Stimulated activated CD8-positive, alpha-beta memory T cell treated with anti-CD3 and anti-CD28 coated beads, Interleukin-7, amount 100 ng/mL, for 48 hours (primary cell): ENCODE measurements at regions not wholly inside any gene's neighbourhood (a gene's known extent, or its start where the extent isn't known, plus 50 kb on each side); places are given as distances from the start of the nearest gene placed in this dataset.

Source experiments
- DNase-seq, 2 donors: peaks; one replicate each; pipeline ENCODE4 v3.0.0-alpha.2; 2020; ENCODE audit warnings: low read depth in 1 of 2; ENCODE audit errors: extremely low read depth in 1 of 2

DNA sequence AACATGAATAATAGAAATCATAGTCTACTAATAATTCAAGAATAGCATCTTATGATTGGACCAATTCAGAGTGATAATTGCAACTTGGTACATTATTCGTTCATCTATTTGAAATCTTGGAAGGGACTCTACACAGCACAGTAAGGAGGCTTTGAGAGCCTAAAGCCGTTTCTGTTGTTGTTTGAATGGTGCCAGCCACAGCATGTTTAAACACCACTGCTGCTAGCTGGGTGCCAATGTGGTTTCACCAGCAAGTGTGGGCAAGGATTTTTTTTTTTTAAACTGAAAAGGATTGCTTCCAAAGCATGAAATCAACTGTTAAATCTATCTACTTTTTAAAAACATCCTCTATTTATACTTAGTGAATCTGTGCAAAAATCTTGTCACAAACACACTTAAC is 253.9 kb upstream of the MAP3K1 start:
- DNase-seq = no peak

DNA sequence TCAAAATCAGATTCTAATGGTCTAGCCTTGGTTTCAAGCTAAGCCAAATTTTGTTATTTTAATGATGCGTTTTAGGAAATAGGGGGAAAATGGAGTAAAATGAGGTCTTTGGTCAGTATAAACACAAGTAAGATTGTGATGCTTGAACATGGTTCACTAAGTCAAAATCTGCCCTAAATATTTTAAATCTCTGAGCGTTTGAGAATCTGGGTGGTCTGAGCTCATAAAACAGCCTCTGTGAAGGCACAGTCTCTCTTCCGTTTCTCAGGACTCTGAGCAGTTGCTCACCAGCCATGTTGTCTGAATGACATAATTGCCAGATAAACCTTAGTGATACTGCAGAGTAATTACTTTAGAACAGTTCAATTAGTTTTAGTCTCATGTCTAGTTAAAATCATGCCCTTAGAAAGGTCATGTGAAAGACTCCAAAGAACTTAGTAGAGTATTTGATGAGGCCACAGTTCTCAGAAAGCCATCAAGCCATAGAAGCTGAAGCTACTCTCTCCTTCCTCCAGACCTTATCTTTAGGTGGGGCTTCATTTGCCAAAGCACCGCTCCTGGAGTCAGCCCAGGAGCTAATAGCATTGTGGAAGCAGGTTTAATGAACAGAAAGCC is 257.1 kb upstream of the MAP3K1 start:
- DNase-seq = no peak

DNA sequence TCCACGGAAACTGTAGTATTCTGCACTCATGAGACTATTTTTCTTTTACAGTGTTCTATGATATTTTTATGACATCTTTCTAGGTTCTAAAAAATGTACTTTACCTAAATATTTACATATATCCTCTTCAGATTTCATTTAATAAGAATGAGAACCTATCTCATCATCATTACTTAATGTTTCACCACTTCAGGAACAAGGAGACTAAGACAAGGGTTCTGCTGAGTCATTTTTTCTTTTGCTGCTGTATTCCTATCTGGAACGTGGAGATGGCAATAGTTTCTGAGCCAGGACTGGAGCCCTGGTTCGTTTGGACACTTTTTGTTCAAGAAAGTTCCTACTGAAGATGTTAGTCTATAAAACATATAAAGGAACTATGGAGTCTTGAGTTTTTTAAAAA is 258.2 kb upstream of the MAP3K1 start:
- DNase-seq = no peak

DNA sequence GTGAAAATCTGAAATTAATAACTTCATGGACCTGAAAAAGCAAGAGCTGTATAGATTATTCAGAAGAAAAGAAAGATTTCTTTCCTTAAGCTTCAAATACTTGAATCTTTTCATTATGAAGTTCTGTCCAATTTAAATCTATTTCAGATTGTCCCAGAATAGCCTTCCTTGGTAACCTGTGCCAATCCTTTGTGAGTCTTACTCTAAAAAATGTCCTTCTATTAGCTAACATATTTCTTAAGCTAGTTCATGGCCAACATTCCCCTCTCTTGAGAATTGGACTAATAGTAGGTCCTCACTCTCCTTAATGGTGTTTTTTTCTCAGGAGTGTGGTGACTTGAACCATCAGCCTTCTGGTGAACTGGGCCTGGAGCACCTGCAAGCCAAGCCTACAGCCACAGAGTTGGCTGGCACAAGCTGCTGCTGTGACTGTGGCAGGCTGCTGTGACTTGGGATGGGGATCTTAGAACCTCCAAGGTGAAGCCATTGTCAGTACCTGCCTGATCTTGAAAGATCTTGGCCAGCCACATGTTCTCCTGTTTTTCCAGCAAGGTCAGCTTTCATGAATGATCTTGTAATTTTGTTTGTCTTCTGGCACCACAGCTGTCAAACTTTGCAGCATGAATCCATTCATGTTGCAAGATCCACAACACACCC is 262.6 kb upstream of the MAP3K1 start:
- no peak for DNase-seq

DNA sequence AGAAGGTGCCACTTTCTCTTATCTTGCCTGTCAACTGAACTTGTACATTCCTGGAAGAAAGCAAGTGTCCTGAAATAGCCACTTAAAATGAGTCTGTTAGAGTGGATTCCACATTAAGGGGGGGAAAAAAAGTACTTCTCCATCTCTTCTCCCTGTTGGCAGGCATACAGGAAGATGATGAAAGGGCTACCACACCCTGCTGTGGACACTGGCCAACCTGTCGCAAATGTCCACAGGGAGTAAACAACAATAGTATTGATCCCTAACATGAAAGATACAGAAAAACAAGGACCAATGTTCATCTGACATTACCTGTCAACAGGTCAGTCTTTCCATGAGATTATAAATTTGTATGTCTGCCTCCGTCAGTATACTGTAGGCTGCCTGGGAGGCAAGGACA is 265.1 kb upstream of the MAP3K1 start:
- no peak for DNase-seq

DNA sequence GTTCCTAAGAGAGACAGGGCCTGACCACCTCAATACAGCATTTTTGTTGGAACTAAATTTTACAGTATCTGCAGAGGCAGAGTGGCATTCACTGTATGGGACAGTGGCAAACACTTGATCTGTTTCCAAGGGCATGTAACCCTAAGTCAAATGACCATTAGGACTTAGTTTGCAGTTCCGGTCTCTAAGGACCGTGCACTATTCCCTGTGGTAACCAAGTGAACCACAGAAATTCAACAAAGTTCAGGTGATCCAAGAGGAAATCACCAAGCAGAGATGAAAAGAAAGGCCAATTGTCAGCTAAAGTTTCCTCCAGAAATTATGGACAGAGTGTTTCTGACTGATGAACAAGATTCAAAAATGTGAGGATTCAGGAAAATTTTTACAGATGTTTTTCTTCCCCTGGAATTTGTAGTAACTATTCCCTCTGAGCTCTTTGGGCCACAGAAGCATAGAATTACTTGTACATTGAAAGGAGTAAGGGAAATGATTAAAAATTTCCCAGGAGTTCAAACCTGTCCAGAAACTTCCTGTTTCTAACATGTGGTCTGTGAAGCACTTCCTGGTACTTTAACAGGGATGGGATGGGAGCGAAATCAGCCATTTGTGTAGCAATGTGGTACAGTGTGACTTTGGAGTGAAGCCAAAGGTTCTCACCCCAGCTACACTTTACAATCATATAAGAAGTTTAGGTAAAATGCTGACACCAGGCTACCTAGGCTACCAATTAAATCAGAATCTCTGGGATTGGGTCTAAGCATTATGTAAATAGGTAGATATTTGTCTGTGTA is 266.1 kb upstream of the MAP3K1 start:
- no peak for DNase-seq

DNA sequence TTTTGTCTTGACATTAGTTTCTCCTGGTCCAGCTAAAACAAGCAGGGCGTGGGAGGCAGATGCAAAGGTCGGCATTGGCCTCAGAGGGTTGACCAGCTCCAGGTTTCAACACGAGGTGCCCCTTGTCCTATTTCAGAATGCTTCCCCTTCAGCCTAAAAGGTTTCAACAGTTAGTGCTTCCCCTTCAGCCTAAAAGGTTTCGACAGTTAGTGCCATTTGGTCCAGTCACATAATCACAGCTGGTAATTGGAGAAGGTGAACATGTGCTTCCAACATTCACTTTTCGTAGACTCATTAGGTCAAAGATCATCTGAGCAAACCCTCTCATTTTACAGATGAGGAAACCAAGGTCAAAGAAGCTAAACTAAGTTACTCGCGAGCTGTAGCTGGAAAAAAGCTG is 270.3 kb upstream of the MAP3K1 start:
- DNase-seq = no peak

DNA sequence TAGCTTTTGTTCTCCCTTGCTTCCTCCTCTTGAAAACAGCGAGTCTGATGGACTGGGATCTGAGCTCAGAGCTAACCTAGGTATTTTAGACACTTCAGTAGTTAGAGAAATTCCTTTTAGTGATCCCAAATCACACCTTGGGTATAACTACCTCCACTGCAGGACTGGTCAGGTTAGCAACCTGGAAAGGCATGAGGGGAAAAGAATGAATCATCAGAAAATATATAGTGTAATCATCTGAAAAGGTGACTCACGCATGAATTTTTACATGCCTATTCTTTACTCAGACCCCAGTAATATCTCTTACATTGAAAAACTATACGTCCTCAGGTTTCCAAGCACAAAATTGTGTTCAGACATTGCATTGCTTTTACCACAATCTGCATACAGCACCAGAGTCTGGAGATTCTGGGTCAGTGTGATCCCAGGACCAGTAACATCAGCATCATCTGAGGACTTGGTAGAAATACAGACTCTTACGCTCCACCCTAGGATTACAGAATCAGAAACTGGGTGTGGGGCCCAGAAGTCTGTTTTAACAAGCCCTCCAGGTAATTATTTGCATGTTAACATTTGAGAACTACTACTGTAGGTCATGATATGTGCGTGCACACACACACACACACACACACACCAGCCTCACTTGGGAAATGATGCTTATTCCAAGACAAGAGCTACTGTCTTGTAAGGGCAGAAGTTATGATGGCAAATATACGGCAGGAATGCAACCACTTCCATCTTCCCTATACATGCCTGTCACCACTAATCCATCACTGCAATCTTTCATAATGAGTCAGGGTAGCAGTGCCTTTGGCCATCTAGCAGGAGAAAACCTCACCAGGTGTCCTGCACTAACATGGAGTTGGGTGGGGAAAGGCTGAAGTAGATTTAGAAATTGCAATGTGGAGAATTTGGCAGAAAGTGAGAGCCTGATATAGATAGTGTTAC is 271.6 kb upstream of the MAP3K1 start:
- DNase-seq = no peak

DNA sequence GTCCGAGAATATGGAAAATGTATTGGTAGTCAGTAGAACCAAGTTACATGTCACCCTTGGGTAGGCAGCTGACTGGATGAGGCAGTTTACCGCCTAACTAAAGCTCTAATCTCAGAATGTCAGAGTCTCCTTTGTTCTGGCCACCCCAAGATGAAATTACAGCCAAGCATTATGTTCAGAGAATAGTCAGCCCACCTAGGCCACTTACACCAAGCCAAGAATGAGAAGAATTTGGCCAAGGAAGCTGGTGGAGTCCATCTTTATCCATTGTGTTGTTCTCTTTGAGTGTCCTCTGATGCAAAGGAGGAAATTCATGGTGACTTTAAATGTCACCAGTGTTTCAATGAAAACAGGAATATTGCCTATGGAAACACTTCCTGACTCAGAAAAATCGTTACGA is 275.1 kb upstream of the MAP3K1 start:
- DNase-seq = no peak

DNA sequence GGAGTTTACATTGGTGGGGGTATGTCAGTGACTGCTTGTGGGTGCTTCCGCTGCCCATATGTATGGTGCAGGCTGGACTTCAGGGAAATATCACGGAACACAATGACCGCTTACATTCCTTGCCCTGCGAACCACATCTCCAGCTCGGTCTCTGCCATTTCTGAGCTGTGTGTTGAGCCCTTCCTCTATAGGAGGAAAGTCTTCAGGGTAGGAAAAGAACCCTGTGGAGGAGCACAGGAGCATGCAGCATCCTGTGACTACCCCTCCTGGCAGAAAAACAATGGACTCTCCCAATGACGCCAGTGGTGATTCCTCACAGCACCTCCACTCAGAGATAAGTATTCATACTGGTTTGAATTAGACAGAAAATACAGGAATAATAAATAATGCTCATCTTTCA is 276.8 kb upstream of the MAP3K1 start:
- DNase-seq = no peak

DNA sequence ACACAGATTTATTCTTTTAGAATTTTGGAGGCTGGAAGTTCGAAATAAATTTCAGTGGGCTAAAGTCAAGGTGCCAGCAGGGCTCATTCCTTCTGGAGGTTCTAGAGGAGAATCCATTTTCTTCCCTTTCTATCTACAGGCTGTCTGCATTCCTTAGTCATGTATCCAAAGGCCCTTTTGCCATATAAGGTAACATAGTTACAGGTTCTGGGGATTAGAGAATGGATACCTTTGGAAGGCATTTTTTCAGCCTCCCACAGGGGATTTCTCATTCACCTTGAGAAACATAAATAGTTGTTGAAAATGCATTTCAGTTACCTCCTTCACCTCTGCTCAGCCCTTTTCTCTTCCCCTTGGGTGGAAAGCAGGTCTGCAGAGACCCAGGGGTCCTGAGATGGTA is 280.0 kb upstream of the MAP3K1 start:
- DNase-seq = no peak

DNA sequence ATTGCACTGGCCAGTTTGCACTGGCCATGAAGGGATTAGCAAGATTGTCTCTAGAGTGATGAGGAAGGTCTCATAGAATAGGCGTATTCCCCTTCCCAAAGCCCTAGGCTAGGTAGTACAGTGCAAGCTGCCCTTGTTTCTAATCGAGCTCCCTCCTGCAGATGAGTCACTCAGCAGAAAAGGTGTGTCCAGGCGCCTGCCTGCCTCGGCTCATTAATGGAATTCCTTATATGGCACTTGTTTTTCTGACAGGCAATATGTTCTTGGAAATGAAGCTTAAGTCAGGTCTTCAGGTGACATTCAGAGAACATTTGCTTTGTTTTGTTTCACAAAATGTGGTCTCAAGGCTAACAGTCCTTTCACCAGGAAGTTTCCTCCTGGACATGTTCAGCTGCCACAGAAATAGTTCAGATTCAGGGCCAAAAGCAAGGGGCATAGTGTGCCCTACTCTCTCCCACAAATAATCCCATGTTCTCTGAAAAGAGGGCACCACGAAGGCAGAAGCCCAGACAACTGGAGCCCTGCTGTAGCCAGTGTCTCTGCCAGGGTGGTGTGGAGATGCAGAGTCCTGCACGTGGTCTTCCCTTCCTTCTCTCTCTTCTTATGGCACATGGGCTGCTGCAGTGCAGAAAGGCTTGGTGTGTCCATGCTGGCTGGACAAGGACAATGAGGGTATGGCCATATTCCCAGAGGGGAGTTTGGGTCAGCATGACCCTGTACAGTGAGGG is 281.1 kb upstream of the MAP3K1 start:
- DNase-seq = no peak

DNA sequence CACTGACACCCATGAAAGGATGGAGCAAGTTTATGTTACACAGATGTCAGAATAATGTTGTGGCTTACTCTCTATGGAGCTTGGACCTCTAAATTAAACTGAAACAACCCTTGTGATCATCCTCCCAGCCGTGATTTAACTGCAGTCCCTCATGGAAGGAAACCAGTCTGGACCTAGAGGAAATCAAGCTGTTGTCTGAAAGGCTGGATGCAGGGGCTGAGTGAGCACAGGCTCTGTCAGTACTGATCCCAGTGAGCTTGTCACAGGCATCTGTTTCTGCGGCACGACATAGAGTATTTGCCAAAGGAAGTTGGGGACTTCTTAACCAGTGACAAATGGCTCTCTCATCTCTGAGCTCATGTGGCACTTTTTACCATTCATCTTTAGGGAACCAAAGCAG is 282.9 kb upstream of the MAP3K1 start:
- DNase-seq = no peak

DNA sequence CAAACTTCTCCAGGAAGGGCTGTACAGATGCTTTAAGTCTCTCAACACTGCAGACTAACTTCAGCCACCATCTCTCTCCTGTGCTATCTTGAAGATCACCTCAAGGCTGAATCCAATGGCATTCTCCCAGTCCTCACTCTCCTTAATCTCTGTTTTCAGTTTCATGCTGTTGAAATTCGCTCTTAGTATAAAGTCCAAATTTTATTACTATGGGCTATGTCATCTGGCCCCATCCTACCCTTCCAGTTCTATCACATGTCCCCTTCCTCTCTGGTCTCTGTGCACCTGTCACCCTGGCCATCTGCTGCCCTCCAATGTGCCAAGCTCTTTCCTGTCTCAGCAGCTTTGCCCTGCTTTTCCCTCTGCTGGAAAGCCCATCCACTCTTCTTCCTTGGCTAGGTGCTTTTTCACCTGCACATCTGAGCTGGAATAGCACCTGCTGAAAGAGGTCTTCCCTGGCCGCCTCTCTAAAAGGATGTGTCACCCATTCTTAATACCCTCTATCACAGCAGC is 284.7 kb upstream of the MAP3K1 start:
- no peak for DNase-seq

DNA sequence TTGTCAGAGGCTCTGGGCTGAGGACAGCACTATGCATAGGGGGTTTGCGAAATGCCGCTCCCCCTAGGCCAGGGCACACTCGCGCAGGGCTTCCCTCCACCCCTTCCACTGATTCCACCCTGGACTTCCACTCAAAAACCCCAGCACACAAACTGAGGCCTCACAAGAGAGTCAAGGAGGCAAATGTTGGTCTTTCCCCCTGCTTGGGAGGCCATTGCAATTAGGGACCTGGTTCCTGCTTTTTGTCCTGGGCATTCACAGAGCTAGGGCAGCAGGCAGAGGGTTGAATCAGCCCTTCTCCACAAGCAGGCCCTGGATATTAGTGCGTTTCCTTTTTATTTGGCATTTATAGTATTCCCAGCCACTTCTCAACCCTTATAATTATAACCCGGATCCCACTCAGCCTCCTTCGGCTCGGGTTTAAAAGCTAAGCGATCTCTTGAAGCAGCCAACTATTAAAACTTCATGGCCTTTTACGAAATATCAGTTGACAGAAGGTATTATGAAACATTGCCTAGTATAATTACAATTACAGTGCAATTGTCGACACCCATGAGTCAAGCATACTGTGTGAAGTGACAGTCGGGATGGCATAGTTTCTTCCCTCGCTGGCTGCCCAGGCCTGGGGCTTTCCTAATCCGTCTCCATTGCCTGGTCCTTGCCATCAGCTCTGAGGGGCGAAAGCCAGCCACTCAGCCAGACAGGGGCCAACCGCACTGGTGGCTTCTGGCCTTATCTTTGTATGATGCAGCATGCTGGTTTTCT is 285.5 kb upstream of the MAP3K1 start:
- DNase-seq = no peak

DNA sequence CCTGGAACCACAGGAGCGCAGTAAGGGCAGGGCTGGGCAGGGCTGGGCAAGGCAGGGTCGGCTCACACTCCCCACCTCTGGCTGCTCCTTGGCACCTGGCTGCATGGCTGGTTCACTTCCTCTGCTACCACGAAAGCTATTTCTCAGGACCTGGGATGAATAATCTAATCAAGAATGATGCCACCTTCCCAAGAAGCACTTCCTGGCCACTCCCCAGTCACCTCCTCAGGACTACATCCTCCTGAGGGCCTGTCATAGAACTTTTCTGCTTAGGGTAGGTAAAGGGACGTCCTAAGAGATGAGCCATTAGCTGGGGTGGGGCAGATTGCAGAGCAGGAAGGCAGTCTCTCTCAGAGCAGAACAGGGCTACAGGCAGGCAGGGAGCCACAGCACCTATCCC is 288.2 kb upstream of the MAP3K1 start:
- no peak for DNase-seq

DNA sequence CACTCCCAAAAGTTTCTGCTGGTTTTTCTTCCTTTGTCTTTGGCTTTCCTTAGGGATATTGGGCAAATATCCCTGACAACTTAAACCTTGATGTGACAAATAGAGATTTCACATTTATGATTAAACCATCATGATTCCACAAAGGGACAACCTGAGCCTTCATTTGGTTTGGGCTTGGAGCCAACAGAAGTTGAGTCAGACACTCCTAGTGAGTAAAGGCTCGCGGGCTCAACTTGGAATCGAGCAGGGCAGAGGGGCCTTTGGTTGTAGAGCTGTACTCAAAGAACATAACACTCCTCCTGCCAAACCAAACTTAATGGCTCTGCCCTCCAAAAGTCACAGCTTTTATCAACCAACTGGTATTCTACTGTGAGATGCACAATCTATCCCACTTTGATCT is 290.2 kb upstream of the MAP3K1 start:
- DNase-seq = no peak

DNA sequence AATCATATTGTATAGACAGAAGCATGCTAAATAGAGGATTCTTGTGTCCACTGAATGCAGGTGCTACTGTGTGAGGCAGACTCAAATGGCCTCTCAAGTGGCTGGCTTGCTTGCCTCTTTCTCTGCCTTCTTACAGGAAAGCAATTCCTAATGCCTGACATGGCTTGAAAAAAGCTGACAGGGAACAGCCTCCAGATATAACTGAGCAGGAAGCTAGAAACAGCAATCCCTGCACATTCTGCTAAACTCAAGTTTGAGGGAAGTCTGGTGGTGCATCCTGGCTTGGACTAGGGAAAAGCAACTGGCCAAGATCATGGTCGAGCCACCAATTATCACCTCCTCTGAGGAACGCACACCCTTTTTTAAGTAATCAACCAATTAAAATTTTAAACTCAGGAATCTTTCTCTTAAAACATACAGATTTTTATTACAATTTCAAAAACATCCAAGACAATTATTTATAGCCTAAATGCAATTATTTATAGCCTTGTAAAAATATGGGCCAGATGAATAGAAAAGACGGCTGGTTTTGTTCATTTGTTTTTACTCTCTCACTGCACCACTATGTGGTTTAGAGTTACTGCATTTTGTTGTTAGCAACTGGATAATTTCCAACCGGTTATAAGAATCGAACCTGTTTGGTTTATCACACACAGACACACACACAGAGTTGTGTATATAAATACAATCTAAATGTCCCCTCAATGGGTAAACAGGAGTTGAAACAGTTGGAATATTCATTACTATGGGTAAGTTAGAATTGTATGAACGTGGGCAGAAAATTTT is 290.9 kb upstream of the ANKRD55 start:
- no peak for DNase-seq

DNA sequence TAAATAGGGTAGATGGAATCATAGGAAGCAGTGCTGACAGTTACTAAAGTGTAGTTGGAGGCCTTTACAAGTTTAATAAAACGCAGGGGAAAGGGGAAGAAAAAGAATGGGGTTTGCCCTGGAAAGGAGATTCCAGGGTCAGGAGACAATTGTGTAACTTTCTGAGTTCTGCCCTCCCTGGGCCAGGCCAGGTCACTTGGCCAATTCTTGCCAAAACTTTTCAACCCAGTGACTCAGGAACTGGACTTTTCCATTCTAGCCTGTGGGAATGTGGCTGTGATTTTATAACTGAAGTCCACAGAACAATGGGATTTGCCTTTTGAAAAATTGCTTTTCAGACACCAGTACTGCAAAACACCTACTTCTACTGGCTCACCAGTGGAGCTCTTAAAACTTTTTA is 289.8 kb upstream of the ANKRD55 start:
- DNase-seq = no peak
